Fibroblast of villous mesenchyme (primary cell): ENCODE measurements at regions not wholly inside any gene's neighbourhood (a gene's known extent, or its start where the extent isn't known, plus 50 kb on each side); places are given as distances from the start of the nearest gene placed in this dataset.

ENCODE experiments used
- DNase-seq: peaks from one replicate; pipeline ENCODE4 v3.0.0-alpha.2; 2010; ENCODE audit warnings: low read depth
- H3K4me3 ChIP-seq: 2 replicates; pipeline ENCODE4 v1.5.1; 2011; ENCODE audit warnings: low read depth, mild to moderate bottlenecking, low read length
- TF ChIP-seq, protein P1 (sequence below): IDR thresholded peaks from 2 replicates; pipeline ENCODE4 v1.5.1; 2012; ENCODE audit warnings: low read depth, mild to moderate bottlenecking, low read length; ENCODE audit not compliant: insufficient read depth

DNA sequence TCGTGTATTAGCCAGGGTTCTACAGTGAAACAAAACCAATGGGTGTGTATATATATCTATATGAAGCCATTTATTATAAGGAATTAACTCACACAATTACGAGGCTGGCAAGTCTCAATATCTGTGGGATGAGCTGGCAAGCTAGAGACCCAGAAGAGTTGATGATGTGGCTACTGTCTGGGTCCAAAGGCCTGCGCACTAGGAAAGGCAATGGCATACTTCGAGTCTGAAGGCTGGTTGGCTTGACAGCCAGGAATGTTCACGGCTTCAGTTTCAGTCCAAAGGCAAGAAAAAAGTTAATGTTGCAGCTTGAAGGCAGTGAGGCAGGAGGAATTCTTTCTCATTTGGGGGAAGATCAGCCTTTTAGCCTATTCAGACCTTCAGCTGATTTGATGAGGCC, 893.3 kb upstream of the LRFN5 start:
- TF ChIP-seq, protein P1, sequence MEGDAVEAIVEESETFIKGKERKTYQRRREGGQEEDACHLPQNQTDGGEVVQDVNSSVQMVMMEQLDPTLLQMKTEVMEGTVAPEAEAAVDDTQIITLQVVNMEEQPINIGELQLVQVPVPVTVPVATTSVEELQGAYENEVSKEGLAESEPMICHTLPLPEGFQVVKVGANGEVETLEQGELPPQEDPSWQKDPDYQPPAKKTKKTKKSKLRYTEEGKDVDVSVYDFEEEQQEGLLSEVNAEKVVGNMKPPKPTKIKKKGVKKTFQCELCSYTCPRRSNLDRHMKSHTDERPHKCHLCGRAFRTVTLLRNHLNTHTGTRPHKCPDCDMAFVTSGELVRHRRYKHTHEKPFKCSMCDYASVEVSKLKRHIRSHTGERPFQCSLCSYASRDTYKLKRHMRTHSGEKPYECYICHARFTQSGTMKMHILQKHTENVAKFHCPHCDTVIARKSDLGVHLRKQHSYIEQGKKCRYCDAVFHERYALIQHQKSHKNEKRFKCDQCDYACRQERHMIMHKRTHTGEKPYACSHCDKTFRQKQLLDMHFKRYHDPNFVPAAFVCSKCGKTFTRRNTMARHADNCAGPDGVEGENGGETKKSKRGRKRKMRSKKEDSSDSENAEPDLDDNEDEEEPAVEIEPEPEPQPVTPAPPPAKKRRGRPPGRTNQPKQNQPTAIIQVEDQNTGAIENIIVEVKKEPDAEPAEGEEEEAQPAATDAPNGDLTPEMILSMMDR = no peak
- H3K4me3 ChIP-seq = no peak overlapping the region
- DNase-seq = no peak

DNA sequence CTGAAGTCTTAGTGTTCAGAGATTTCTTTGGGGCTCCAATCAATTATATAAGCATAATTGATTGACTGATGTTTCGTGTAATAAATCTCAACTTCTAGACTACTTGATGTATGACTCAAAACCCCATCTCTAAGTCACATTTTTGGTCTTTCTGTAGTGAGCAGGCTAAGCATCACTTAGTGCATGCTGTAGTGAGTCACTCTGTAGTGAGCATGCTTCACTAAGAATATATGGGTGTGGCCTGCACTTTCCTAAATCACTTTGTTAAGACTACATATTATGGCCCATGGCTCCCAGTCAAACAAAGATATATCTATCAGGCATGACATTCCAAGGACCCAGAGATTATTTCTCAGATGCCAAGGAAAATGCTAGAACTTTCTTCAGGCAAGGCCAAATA, 909.4 kb upstream of the LRFN5 start:
- DNase-seq = no peak
- no peak overlapping the region for H3K4me3 ChIP-seq
- TF ChIP-seq, protein P1 = no peak

DNA sequence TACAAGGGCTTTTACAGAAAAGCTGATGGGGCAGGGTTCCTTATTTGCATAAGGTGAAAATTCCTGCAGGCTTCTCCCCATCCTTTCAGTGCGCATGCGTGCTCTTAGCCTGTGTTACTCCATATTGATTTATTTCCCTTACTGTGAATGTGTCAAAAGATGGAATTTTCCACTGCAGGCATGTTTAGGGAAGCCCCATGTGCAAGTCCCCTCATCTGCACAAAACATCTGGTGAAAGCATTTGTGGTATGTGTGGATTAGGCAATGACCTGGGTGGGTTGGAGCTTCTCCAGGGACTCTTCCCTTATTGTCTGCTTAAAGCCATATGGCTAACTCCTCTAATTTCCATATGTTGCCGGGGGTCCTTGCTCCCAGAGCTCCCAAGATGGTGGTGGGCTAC, 912.7 kb upstream of the LRFN5 start:
- H3K4me3 ChIP-seq = no peak overlapping the region
- TF ChIP-seq, protein P1 = no peak
- DNase-seq = peak; percentile 26

DNA sequence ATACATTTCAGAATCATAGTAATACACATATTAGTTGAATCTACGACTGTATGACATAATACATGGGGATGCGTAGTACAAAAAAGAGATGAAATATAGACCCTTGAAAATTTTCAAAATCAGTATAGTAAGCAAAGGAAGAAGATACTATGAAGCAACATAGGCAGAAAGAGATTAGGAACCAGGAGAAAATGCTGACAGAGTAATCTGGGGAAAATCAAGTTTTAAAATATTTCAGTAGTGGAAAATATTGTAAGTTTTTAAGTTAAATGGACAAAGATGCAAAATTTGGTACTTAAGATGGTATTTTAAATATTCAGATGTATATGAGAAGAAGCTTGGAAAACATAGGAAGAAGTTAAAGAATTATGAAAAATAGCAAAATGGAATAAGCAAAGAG, 915.6 kb upstream of the LRFN5 start:
- no peak overlapping the region for H3K4me3 ChIP-seq
- TF ChIP-seq, protein P1 = no peak
- DNase-seq = no peak

DNA sequence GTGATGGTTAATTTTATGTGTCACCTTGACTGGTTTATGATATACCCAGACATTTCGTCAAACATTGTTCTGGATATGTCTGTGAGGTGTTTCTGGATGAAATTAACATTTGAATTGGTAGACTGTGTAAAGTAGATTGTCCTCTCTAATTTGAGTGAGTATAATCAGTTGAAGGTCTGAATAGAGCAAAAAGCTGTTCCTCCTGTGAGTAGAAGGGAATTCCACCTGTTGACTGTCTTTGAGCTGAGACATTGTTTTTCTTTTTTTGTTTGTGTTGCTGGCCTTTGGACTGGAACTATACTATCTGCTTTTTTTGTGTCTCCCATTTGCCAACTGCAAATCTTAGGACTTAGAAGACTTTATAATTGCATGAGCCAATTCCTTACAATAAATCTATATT, 920.9 kb upstream of the LRFN5 start:
- no peak overlapping the region for H3K4me3 ChIP-seq
- DNase-seq = no peak
- TF ChIP-seq, protein P1 = no peak

DNA sequence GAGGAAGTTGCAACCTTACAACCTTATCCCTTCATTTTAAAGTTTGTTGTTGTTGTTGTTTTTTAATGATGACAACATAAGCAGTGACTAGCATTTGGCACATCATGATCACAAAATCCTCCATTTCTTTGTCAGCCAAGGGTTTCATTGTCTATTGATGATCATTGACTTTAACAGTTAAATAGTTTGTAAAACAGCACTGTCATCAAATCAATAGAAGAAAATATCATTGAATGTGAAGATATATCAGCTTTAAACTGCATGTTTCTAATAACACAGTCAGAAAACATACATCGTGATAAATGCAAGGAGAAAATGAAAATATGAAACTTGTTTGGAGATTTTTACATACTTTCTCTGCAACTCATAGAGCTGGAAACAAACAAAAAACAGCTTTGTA, 922.3 kb upstream of the LRFN5 start:
- H3K4me3 ChIP-seq = no peak overlapping the region
- TF ChIP-seq, protein P1 = no peak
- DNase-seq = no peak

DNA sequence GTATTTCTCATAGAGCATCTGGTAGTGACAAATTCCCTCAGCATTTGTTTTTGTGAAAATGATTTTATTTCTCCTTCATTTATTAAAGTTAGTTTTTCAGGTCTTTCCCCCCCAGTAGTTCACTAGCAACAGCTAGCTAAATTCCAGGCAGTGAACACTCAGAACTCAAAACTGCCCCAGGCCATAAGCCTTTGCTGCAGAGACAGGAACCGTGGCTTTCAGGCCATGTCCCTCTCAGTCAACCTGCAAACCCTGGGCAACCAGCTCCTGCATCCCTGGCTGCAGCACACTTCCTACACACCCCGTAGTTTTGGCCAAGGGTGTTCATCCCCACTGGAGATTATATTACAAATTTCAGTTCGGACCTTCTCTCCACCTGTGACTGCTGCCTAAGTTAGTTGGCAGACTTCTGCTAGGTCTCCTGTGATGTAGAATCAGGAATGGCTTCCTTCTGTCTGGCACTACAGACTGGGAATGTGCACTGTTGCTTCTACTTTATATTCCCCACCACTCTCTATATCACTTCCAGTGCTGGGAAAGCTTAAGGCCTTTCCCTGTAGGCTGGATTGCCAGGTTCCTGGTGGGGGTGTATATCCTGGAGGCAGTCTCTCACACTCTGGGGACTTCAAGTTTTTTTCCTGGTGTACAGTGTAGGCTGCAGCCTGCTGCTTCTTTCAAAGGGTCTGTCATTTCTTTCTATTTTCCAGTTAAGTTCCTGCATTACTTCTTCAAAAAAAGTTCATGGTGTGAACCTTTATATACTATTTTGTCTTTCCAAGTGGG, 924.4 kb upstream of the LRFN5 start:
- TF ChIP-seq, protein P1 = no peak
- no peak overlapping the region for H3K4me3 ChIP-seq
- DNase-seq = no peak
